ENCODE measurements at regions not wholly inside any gene's neighbourhood (a gene's known extent, or its start where the extent isn't known, plus 50 kb on each side); places are given as distances from the start of the nearest gene placed in this dataset.
"Not testable (repeated sequence)": the region's sequence is repeated elsewhere in the genome, so short reads cannot be mapped to it uniquely, and the experiment has no call there.

DNA sequence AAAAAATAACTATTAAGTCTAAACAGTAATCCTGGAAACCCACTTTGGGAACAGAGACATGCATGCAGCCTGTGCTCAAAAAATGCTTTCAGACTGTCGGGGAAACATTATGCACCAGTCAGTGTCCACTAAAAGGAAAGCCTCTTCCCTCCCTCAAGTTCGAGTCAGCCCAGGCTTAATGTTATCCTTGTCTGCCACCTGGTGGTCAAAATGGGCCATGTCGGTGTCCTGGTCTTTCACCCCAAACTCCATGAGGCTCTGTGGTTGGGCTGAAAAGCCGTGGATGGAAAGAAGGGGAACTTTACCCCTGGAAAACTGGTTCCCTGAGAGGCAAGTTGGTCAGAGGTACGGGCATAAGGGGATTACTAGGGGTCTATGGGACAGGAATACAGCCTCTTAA is 88.4 kb upstream of the ZNF492 start:
- H3K4me3 ChIP-seq (ENCODE audit: insufficient read depth, low read depth, low read length), result no peak overlapping the region
- H3K27me3 ChIP-seq (ENCODE audit: control insufficient read depth, insufficient read depth, low read length), result no peaks in the 10 kb centered on the region
- no peaks in the 10 kb centered on the region for H3K36me3 ChIP-seq (replicated peaks; ENCODE audit: control insufficient read depth, insufficient read depth, low read length)
- DNase-seq, result peak; percentile 61

DNA sequence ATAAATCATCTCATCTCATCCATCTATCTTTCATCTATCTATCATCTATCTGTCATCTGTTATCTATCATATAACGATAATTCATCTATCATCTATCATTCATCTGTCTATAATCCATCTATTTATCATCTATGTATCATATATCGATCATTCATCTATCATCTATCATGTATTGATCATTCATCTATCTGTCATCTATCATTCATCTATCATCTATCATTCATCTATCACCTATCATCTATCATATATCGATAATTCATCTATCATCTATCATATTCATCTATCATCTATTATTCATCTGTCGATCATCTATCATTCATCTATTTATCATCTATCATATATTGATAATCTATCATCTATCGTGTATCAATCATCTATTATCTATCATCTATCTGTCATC is 100.4 kb upstream of the ZNF492 start:
- Histone ChIP-seq H3K4me3 (ENCODE audit: insufficient read depth, low read depth, low read length) (no peak overlapping the region), H3K36me3 (replicated peaks; ENCODE audit: control insufficient read depth, insufficient read depth, low read length) (no peaks in the 10 kb centered on the region), H3K27me3 (ENCODE audit: control insufficient read depth, insufficient read depth, low read length) (no peaks in the 10 kb centered on the region)
- DNase-seq, result no peak

DNA sequence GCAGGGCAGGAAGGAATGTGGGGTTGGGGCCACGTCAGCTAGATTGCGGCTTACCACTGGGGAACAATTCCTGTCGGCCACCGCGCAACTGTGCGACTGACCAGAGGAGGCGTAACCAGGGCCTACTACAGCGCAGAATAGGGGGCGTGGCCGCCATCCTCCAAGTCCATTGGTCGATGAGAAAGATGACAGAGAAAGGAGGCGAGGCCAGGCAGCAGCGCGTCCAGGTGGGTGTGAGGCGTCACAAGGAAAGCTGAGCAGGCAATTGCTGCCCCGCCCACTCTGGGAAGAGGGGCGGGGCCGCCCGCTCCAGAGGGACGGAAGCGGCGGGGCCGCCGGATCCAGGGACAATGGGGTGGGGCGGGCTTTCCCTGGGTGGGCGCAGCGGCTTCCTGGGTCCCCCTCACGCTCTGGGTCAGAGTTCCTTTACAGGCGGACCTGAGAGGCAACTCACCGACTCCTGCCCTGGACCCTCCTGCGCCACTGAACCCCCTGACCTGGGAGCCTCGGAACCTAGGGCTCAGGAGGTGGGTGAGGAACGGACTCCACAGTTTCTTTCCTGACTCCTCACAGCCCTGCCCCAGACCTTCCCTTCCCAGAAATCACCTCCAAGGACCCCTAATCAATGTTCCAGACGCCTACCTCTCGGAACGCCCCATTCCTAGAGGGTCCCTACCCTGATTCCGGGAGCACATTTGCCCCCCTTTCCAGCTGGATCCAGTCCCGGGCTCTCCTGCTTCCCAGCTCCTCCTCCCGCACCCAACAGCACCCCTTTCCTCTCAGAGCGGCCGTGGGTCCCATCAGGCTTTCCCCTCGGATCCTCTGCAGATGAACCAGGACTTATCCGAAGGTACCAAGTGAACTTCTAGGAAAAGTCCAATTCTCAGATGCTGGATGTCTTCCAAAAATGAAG is 101.5 kb upstream of the ZNF492 start:
- H3K36me3 ChIP-seq (replicated peaks; ENCODE audit: control insufficient read depth, insufficient read depth, low read length), result no peaks in the 10 kb centered on the region
- no peak for DNase-seq
- H3K4me3 ChIP-seq (ENCODE audit: insufficient read depth, low read depth, low read length), result no peak overlapping the region

DNA sequence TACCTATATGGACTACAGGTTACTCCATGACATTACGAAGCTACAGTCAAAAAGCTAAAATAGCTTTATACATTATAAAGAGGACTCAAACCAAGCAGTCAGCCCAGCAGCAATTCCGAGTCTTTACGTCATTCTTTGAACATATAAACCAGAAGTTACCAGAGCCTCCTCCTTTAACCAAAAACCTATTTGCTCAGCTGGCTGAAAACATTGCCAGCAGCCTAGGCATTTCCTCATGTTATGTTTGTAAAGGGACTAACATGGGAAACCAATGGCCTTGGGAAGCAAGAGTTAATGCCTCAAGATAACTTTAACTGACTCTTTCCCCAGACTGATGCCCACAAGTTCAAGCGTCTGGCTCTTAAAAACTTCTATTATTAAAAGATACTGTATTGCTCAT is 104.1 kb upstream of the ZNF492 start:
- no peak for DNase-seq
- no peak overlapping the region for H3K4me3 ChIP-seq (ENCODE audit: insufficient read depth, low read depth, low read length)
- no peaks in the 10 kb centered on the region for H3K36me3 ChIP-seq (replicated peaks; ENCODE audit: control insufficient read depth, insufficient read depth, low read length)
- no peaks in the 10 kb centered on the region for H3K27me3 ChIP-seq (ENCODE audit: control insufficient read depth, insufficient read depth, low read length)

More for the DNA sequence above, 101.5 kb upstream of the ZNF492 start:
- no peaks in the 10 kb centered on the region for H3K27me3 ChIP-seq (ENCODE audit: control insufficient read depth, insufficient read depth, low read length)

DNA sequence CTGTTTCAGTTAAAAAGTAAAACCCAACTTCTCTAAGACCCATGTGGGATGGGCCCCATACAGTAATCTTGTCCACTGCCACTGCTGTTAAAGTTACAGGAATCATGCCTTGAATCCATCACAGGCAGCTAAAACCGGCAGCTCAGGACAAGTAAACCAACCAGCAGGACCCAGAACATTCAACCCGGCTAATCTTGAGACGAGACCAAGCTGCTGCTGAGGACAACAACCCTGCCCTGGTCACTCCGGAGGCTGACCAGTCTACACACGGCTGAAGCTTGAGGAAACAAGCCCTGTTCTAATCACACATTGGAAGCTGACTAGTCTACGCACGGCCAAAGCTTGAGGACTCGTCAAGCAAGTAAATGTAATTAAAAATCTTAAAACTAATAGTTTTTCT is 105.2 kb upstream of the ZNF492 start:
- Histone ChIP-seq H3K36me3 (replicated peaks; ENCODE audit: control insufficient read depth, insufficient read depth, low read length) (no peaks in the 10 kb centered on the region), H3K27me3 (ENCODE audit: control insufficient read depth, insufficient read depth, low read length) (no peaks in the 10 kb centered on the region), H3K4me3 (ENCODE audit: insufficient read depth, low read depth, low read length) (no peak overlapping the region)
- no peak for DNase-seq

DNA sequence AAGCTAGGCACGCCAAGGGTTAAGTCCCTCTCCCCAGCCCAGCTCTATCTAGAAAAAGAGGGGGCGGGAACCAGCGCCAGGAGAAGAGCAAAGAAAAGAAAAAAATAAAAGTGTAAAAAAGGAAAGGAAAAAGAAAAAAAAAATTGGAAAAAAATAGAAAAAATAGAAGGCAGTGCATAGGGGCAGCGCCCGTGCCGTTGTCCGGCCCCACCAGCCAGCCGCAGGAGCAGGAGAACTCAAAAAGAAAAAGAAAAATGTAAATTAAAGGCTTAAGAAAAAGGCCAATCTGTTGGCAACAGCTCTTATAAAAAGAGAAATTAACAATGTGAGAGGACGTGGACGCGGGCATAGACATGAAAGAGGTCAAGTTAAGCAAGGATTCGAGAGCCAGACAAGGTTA is 105.4 kb upstream of the ZNF98 start:
- DNase-seq, result no peak
- Histone ChIP-seq H3K27me3 (ENCODE audit: control insufficient read depth, insufficient read depth, low read length) (no peaks in the 10 kb centered on the region), H3K4me3 (ENCODE audit: insufficient read depth, low read depth, low read length) (no peak overlapping the region), H3K36me3 (replicated peaks; ENCODE audit: control insufficient read depth, insufficient read depth, low read length) (no peaks in the 10 kb centered on the region)

DNA sequence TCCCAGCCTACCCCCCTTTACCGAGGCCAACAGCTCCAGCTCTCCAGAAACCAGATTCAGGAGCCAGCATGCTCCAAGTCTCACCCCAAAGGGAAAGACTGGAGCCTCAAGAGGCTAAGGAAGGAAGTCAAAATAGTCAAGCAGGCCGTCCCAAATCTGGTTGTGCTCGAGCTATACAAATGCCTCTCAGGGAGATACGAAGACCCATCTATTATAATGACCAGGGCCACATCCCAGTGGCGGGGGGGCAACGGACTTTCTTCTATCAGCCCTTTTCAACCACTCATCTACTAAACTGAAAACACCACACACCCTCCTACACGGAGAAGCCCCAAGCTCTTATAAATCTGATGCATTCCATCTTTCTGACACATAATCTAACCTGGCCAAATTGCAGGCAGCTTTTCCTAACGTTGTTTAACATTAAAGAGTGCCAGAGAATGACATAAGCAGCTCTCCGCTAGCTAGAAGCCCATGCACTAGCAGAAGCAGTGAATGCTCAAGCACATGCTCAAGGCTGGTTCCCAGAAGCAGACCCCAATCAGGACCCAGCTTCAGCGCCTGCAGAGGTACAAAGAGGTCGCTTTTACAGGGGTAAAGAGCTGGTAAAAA is 104.6 kb upstream of the ZNF98 start:
- Histone ChIP-seq H3K36me3 (replicated peaks; ENCODE audit: control insufficient read depth, insufficient read depth, low read length) (no peaks in the 10 kb centered on the region), H3K4me3 (ENCODE audit: insufficient read depth, low read depth, low read length) (no peak overlapping the region), H3K27me3 (ENCODE audit: control insufficient read depth, insufficient read depth, low read length) (no peaks in the 10 kb centered on the region)
- DNase-seq, result no peak

DNA sequence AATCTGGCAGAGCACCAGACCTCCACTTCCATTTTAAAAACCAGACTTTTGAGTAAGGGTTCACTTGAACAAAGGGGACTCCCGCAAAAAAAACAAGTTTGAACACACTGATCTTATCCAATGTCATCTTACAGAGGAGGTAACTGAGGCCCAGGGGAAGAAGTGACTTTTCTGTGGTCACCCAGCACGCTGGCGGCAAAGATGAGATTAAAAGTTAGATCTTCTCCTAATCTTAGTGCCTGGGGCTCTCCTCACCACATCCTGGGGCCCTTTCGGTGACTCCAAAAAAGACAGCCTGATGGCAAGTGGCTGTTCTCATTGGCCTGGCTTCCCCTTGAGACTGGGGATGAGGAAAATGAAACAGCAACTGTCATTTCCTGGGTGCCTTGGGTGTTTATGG is 101.8 kb upstream of the ZNF98 start:
- H3K27me3 ChIP-seq (ENCODE audit: control insufficient read depth, insufficient read depth, low read length), result no peaks in the 10 kb centered on the region
- DNase-seq, result no peak
- H3K4me3 ChIP-seq (ENCODE audit: insufficient read depth, low read depth, low read length), result no peak overlapping the region
- no peaks in the 10 kb centered on the region for H3K36me3 ChIP-seq (replicated peaks; ENCODE audit: control insufficient read depth, insufficient read depth, low read length)

DNA sequence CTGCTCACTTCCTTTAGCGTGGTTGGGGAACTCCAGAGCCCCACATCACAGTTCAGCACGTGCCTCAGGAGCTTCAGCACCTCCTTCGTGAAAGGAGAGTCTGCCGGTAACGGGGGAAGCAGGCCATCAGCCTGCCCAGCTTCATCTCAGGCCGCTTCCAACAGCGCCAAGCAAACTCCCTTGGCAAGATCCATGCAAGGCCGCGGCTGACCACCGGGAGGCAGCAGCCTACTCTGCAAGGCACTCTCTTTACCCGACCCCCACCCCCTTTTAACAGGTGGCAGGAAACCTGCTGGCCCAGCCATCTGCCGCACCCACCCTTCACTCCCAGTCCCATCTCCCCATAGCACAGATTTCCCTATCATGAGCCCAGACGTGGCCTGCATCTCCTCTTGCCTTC is 97.4 kb upstream of the ZNF98 start:
- H3K36me3 ChIP-seq (replicated peaks; ENCODE audit: control insufficient read depth, insufficient read depth, low read length); H3K4me3 ChIP-seq (ENCODE audit: insufficient read depth, low read depth, low read length); H3K27me3 ChIP-seq (ENCODE audit: control insufficient read depth, insufficient read depth, low read length); DNase-seq: not testable (repeated sequence)

DNA sequence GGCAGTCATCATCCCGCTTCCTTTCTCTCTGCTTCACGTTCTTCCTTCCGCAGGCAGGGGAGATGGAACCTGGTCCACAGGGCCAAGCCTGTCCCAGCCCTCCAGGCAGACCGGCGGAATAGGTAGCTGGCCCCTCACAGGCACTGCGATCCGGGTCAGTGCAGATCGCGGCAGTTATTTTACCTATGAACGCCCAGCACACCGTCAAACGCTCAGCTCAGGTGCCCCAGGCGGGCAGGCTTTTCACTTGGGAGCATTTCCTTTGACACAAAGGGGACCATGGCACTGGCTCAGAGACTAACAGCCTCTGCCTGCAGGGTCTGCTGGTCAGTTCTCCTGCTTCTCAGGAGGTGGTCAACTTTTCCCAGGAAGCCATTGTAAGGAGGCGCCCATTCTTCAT is 97.0 kb upstream of the ZNF98 start:
- H3K27me3 ChIP-seq (ENCODE audit: control insufficient read depth, insufficient read depth, low read length), result no peaks in the 10 kb centered on the region
- H3K36me3 ChIP-seq (replicated peaks; ENCODE audit: control insufficient read depth, insufficient read depth, low read length), result no peaks in the 10 kb centered on the region
- no peak for DNase-seq
- H3K4me3 ChIP-seq (ENCODE audit: insufficient read depth, low read depth, low read length), result no peak overlapping the region

DNA sequence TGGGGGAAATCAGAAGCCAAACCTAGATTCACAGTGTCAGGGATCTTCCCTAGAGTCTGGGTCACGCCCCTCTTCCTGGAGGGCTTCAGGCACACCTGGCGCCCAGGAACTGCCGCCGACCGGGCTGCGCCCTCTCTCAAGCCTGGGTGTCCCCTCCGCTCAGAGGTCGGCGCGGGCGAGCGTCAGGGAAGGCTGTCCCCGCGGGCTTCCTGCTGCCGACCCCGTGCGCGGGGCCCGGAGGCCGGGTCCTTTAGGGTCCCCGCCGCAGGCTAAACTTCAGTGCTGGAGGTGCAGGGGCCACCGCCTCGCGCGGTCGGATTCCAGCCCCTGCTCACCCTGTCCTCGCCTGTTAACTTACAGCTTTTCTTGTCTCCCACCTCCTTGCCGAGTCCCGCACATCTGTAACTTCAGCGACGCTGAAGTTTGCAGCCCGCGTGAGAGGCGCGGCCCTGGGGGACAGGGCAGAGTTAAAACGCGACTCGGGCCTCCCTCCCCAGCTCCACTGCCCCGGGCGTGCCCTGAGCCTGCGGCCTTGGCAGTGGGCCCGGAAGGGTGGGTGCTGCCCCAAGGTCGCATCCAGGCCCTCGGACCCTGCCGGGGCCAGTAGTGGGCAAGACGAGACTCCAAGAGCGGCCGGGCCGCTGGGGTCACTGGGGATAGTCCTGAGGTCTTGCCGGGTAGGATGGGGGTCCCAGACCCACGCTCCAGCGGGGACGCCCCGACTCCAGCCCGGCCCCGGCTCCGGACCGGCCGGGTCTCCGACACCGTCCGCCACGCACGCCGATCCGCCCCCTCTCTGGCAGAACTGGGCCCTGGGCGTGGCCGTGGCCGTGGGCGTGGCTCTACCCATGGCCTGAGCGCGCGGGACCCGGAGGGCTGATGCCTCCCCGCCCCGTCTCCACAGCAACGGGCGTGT is 95.6 kb upstream of the ZNF98 start:
- Histone ChIP-seq H3K4me3 (ENCODE audit: insufficient read depth, low read depth, low read length) (no peak overlapping the region), H3K36me3 (replicated peaks; ENCODE audit: control insufficient read depth, insufficient read depth, low read length) (no peaks in the 10 kb centered on the region), H3K27me3 (ENCODE audit: control insufficient read depth, insufficient read depth, low read length) (no peaks in the 10 kb centered on the region)
- peak; percentile 38 for DNase-seq

DNA sequence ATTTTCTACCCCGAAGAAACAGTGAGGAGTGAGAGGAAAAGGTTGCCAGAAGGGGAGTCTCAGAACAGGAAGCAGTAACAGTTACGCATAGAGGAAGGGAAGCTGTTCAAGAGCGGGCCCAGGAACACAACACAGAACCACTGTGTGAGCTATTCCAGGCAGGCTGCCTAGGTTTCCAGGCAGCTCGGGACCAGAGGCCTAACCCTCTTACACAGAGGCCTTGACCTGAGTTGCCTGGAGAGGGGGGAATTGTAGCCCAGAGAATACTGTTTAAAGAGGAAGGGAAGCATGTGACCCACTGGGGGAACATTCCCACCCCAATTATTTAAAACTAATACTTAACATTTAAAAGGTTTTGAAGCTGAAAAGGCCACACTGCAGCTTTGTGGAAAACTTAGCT is 93.3 kb upstream of the ZNF98 start:
- Histone ChIP-seq H3K4me3 (ENCODE audit: insufficient read depth, low read depth, low read length) (no peak overlapping the region), H3K27me3 (ENCODE audit: control insufficient read depth, insufficient read depth, low read length) (no peaks in the 10 kb centered on the region), H3K36me3 (replicated peaks; ENCODE audit: control insufficient read depth, insufficient read depth, low read length) (no peaks in the 10 kb centered on the region)
- no peak for DNase-seq

DNA sequence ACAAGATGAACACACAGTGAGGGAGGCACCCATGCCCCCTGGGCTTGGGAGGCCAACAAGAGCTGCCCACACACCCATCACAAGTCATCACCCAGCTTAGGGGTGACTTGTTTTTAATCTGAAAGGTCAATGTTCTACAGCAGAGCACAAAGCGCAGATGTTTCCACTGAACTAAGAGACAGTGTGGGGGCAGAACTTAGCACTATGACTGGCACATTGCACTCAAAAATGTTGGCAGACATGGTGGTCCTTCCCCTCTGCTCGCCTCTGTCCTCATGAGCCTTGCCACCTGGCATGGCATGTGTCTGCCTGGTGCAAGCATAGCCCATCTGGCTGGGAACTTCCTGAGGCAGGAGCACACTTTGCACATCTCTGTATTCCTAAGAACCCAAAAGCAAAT is 81.4 kb upstream of the ZNF98 start:
- H3K4me3 ChIP-seq (ENCODE audit: insufficient read depth, low read depth, low read length), result no peak overlapping the region
- no peaks in the 10 kb centered on the region for H3K36me3 ChIP-seq (replicated peaks; ENCODE audit: control insufficient read depth, insufficient read depth, low read length)
- no peak for DNase-seq
- no peaks in the 10 kb centered on the region for H3K27me3 ChIP-seq (ENCODE audit: control insufficient read depth, insufficient read depth, low read length)

DNA sequence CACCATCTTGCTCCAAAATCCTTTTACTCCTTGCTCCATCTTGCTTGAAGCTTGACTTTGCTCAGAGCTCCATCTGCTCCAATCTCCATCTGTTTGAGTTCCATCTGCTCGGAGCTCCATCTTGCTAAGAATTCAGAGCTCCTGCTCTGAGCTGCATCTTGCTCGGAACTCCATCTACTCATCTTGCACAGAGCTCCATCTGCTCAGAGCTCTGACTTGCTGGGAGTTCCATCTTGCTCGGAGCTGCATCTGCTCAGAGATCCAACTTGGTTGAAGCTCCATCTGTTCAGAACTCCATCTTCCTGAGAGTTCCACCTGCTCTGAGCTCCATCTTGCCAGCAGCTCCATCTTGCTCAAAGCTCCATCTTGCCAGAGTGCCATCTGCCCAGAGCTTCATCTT is 80.6 kb upstream of the ZNF98 start:
- DNase-seq, result no peak

More for the DNA sequence above, 80.6 kb upstream of the ZNF98 start:
- no peaks in the 10 kb centered on the region for H3K27me3 ChIP-seq (ENCODE audit: control insufficient read depth, insufficient read depth, low read length)
- H3K4me3 ChIP-seq (ENCODE audit: insufficient read depth, low read depth, low read length), result no peak overlapping the region
- no peaks in the 10 kb centered on the region for H3K36me3 ChIP-seq (replicated peaks; ENCODE audit: control insufficient read depth, insufficient read depth, low read length)

Measured in H7 (cell line).